ENCODE measurements at regions not wholly inside any gene's neighbourhood (a gene's known extent, or its start where the extent isn't known, plus 50 kb on each side); places are given as distances from the start of the nearest gene placed in this dataset.

DNA sequence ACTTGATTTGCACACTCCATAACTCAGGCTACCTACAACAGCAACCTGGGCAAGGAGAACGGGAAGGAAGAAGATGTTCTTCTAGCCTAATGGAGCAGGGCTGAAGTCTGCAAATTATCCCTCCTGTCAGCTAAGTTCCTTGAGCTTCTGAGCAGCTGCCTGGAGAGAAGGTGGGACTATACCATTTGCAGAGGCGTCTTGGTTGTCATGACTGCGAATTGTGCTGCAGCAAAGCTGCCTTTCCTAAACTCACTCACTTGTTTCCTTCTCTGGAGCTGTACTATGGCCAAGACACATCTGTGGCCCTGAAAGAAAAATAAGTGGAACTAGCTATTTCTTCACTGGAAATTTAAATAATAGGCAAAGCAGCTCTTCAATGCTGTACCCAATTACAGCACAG is 682.4 kb upstream of the GRIA3 start:
- TF ChIP-seq TAF1 (IDR thresholded peaks at IDR 0.05; ENCODE audit: low read depth), result no peak
- no peak for TF ChIP-seq EP300 (IDR thresholded peaks at IDR 0.05; ENCODE audit: borderline replicate concordance)
- TF ChIP-seq, protein P1, sequence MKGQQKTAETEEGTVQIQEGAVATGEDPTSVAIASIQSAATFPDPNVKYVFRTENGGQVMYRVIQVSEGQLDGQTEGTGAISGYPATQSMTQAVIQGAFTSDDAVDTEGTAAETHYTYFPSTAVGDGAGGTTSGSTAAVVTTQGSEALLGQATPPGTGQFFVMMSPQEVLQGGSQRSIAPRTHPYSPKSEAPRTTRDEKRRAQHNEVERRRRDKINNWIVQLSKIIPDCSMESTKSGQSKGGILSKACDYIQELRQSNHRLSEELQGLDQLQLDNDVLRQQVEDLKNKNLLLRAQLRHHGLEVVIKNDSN (IDR thresholded peaks at IDR 0.05), result no peak
- no peak for TF ChIP-seq TCF12 (IDR thresholded peaks at IDR 0.05; ENCODE audit: low read depth)
- TF ChIP-seq CEBPB (IDR thresholded peaks at IDR 0.05), result no peak
- TF ChIP-seq, protein P2, sequence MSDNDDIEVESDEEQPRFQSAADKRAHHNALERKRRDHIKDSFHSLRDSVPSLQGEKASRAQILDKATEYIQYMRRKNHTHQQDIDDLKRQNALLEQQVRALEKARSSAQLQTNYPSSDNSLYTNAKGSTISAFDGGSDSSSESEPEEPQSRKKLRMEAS (IDR thresholded peaks at IDR 0.05), result no peak
- TF ChIP-seq YY1 (IDR thresholded peaks at IDR 0.05; ENCODE audit: low read depth), result no peak
- no peak for TF ChIP-seq RAD21 (IDR thresholded peaks at IDR 0.05; ENCODE audit: low read depth)
